ENCODE measurements at regions not wholly inside any gene's neighbourhood (a gene's known extent, or its start where the extent isn't known, plus 50 kb on each side); places are given as distances from the start of the nearest gene placed in this dataset.

DNA sequence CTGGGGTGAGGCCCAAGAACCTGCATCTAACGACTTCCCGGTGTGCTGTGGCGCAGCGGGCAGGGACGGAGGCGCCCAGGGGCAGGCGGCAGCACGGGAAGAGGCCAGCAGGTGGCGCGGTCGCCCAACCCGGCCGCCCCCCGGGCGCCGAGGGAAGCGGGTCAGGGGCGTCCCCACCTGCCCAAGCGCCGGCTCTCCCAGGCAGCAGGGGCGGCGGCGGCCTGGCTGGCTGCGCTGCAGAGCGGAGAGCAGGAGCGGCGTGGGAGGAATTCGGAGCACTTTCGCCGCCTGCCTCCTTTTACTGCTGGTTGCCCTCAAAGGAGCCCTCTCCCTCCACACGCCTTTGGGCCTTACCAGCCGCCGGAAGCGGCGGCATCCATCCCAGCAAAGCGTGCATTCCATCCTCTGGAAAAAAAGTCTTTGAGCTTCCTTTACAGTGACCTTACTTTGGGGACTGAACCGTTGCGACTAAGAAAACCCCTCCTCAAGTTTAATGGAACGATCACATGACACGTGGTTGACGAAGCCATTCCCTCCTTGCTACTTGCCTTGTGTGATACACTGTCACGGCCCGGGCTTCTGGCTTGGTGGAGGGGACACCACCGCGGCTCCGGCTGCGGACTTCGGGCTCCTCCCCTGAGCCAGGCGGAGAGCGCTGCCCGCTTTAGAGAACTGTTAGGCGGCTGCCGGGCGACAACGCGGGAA lies 106.8 kb upstream of the CLMP start:
- DNase-seq: peak; percentile 30 to 31

DNA sequence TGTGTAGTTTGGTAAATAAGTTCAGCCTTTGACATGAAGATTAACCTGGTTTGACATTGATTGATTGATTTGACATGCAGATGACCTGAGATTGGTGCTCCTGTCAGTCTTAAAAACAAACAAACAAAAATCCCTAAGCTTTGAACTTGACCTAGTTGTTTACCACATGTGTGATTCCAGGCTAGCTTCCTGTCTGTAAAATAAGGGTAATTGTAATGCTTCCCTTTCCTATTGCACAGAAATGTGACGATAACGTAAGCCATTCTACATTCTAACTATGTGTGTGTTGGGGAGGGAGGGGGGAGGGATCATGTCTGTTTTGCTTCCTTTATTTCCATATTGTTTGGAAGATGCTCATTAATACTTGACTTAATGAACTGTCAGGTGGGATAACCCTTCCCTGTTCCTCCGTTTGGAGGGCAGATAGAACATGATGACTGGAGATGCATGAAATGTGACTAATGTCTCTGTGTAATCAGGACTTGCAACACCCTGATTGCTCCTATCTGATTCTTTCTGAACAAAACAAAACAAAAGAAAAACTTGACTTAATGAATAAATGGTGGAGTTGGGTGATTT lies 106.1 kb upstream of the CLMP start:
- no peak for DNase-seq

DNA sequence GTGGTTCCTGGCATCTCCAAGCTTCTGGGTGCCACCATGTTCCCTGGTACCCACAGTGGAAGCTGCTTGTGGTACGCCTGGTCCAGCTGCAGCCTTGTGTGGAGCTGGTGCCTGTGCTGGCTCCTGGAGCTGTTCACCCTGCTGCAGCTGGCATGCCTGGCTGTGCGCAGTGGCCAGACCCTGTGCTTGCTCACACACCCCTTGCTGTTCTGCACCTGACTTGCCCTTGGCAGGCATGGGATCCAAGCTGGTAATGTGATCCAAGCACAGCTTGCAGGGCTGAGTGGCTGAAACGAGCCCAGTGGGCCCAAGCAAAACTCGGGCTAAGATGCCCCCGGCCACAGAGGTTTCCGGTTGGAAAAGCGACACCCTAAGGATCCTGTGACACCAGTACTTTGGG lies 104.7 kb upstream of the CLMP start:
- no peak for DNase-seq

DNA sequence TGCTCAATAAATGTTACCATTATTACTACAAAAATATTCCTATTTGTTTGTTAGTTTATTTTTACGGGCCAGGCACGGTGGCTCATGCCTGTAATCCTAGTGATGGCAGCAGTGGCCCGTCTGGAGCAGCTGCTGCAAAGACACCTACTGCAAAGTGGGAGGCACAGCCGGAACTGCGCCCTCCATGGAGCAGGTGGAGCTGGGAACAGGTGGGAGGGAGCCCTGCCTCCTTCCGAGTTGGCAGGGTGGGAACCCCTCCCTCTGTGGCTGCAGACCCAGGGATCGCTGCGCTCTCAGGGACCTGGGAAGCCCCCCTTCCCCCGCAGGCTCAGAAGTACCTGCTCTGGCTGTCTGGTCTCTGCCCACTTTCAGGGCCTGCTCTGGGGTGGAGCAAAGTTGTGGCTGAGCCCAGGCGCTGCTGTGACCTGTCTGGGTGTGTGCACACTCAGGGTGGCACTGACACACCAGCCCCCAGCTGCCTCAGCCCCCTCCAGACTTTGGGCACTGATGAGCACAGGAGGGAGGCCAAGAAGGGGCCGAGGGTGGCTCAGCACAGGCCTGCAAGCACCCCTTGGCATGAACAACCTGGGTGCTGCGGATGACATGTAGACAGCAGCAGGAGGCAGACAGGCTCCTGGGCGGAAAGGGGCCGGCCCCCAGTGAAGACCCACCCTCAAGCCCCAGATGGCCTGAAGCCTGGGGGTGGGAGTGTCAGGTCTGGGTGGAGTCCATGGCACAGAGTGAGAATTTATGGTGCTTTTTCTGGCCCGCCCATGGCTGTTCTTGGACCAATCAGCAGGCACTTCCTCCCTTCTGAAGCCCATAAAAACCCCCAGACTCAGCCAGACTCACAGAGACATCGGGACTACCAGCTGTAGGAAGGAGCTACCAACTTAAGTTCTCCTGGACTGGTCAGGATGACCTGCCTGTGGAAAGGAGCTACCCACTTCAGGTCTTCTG lies 103.7 kb upstream of the CLMP start:
- DNase-seq: no peak

DNA sequence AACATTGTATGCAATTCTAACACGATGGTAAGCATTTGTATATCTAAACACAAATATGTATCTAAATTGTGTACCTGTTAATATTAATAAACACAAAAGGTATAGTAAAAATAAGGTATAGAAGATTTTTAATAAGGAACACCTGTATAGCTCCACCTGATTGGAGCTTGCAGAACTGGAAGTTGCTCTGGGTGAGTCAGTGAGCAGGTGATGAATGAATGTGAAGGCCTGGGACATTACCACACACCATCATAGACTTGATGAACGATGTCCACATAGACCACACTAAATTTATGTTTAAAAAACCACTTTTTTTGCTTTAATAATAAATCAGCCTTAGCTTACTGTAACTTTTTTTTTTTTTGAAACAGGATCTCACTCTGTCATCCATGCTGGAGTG lies 97.6 kb upstream of the CLMP start:
- DNase-seq: no peak

DNA sequence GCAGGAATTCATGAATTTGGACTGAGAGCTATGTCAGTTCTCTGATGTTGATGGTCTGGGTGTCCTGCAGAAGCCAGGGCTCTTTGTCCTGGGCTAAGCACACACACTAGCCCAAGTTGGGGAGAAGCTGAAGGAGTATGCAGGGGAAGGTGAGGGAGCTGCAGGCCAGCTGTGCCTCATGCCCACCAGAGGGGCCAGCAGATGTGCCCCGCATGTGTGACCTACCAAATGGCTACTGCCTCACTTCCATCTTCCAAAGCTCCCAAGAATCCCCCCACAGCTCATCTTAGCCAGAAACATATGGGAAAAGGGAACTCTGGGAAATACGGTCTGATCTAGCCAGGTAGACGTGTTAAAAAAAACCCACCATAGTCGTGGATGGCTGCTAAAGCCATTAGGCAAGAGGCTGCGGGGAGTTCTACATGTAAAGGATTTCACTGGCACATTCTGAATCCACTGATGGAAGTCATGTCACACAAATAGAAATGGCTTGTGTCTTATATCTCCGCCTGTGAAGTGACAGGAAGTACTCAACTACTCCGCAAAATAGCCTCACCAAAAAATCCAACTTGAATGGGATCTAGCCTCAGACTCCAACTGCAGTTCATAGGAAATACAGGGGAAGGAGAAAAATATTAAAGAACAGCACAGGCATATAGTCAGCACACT lies 96.3 kb upstream of the CLMP start:
- DNase-seq: no peak

DNA sequence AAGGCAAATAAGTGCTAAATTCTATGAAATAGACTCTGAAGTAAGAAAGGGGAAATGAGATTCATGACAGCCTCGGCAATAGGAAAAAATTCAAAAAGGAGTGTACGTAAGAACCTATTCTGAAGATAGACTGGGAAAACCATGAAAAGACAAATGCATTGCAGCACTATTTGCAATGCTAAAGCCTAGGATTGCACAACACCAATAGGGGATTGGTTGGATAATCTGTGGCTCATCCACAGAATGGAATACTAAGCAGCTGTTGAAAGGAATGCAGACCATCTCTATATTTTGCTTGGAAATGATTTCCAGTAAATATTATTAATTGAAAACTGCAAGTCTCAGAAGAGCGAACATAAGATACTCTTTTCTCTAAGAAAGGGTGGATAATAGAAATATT lies 91.7 kb upstream of the CLMP start:
- DNase-seq: no peak

DNA sequence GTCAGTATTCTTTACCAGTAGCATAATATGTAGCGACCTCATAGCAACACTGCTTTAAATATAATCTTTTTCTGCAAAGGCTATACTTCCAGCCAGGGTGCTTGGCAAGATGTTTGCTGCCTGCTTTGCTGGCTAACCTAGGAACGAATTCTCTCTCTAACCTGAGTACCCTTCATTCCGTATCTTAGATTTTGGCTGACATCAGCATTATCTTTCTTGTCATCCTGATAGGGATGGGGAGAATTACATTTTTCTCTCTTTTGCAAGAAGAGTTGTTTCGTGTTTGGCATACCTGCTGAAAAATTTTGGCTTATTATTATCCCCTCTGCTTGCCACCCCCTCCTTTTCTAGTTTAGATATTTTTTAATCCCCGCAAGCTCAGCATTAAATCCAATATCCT lies 91.2 kb upstream of the CLMP start:
- no peak for DNase-seq

DNA sequence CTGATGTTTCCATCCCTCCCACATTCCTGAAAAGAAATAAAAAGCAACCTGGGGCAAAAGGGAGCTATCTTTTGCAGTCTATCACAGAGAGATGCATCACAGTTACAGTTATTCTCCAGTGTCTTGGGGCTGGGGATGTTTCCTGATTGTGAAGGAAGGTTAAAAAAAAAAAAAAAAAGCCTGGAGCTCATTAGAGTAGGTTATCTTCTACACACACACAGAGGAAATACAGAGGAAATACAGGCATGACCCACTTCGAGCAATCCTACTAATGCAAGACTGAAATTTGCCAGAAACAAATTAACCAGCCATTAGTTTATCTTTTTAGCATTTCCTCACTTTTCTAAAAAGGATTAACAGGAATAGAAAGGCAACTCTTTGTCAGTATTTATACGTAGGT lies 89.4 kb upstream of the CLMP start:
- no peak for DNase-seq

DNA sequence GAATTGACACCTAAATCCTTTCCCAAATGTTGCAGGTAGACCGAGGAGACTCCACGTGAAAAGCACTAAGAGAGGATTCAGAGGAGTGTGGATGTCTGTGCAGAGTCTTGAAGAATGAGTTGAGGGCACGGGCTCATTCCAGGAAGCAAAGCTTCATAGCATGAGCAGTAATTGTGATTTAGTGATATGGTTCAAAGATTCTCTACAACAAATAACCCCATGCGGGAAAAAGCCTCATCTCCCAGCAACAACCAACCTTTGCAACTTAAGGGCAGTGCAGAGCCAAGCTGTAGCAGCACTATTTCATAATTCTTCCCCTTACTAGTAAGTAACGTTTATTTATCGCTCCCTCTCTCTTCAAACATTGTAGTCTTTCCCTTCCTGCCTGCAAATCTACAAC lies 87.5 kb upstream of the CLMP start:
- DNase-seq: no peak

DNA sequence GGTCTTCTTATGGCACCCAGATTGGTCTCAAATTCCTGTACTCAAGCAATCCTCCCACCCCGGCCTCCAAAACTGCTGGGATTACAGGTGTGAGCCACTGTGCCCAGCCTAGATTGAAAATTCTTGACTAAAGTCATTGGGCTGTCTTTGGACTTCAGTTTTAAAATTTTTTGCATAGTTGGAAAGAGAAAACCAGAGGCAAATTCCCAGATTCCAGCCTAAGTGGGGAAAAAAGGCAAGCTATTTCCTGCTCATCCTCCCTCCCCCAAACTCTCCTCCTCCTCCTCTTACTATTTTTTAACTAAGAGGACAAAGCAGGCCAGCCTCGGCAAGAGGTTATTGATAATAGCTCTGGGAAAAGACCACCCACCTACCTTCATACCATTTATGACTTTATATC lies 78.6 kb upstream of the CLMP start:
- DNase-seq: no peak

DNA sequence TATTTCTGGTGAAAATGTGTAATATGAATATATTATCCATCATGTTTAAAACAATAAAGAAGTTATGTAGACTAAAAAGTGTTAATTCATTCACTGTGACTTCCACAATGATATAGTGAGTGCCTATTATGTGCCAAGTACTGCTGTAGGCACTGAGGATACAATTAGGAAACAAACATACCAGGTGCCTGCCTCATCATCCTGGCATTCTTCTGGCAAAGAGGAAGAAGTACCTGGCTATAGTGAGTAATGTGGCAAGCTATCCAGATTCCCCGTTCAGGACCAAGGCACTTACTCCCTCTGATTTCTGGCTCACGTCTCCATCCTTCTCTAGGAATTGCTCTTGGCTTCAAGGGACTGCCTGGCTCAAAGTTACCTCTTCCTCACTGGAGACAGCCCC lies 77.5 kb upstream of the CLMP start:
- no peak for DNase-seq

DNA sequence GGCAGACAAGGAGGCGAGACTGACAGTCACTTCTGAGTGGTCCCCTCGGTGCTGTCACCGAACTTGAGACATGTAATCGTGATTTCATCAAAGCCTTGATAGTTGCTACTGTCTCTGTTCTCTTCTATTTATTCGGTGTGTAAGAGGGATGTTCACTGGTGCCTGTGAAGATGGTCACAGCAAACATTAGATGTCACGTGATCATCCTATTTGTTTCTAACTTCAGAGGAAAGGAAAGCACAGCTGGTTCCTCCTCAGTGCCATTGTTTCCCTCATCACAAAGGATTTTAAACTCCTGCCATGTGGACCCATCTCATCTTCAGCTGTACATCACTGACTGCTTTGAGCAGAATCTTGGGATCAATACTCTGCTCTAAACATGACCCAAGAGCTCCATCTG lies 73.1 kb upstream of the CLMP start:
- no peak for DNase-seq

DNA sequence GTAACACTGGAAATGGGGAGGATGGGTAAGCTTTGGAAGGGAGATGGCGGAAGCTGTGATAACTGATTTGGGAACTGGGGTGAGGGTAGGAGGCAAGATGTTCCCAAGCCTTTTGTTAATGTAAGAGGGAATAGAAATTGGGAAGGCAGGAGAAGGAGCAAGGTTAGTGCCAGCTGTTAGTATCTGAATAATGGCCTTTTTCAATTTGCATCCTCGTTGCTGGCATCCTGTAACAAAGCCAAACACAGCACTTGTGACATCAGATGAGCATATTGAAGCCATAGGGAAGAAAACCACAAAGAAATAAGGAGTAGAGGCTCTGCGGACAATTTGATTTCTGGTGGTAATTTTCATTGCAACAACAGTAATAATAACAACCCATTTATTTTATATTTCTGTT lies 70.9 kb upstream of the CLMP start:
- no peak for DNase-seq

DNA sequence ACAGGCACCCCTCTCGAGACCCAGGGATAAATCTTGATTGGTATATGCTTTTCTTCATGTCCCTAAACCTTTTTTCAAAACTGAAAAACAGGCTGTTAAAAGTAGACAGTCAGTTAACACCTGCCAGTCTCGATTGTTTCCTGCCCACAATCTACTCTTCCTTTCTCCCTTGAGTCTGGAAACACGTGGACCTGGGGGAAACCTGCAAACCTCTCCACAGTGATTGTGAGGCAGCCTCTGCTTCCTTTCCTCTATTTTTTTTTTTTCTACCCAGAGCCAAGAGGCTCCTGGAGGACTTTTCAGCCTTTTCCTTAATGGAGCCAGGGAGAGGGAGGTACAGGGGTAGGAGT lies 69.4 kb upstream of the CLMP start:
- no peak for DNase-seq

DNA sequence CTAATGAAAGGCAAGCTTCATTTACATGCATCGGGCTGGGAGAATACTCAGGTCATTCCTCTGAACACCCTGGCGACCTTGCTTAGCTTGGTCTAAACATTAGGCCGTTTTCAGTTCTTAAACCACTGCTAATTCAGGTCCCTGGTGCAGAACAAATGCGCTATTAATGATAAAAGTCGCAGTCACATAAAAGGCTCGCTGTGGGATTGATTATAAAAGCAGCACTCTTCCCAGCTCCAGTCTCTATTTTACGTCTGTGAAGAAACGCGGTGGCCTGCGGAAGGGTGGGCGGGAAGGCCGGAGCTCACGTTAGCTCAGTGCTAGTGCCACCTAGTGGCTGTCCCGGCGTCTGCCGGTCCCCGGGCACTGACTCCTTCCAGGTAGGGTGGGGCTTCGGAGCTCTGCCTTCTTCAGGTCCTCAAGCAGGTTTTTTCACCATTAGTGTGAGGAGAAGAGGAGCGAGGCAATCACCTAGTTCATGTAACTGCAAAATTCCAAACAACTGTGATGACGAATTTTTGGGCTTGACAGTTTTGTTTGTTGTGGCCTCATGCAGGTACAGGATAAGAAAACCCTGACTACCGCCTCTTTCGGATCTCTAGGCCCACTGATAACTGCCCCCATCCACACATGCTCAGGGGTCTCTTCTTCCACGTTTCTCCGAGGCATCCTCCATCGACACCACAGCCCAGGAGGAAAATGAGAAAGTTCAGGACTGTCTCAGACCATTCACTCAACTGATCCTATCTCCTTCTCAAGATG lies 66.5 kb upstream of the CLMP start:
- DNase-seq: no peak

DNA sequence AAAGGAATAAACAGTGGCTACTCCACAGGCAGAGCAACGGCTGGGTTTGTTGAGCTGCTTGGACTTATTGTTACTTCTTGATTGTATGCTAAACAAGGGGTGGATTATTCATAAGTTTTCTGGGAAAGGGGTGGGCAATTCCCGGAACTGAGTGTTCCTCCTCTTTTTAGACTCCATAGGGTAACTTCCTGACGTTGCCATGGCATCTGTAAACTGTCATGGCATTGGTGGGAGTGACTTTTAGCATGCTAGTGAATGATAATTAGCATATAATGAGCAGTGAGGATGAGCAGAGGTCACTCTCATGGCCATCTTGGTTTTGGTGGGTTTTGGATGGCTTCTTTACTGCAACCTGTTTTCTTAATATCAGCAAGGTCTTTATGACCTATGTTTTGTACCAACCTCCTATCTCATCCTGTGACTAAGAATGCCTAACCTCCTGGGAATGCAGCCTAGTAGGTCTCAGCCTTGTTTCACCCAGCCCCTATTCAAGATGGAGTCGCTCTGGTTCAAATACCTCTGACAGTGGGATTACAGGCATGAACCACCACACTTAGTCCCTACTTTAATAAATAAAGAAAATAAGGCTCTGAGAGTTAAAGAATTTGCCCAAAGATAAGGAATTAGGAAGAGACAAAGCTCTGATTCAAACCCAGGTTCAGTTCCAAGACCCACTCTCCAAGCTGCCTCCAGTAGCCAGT lies 65.6 kb upstream of the CLMP start:
- no peak for DNase-seq

DNA sequence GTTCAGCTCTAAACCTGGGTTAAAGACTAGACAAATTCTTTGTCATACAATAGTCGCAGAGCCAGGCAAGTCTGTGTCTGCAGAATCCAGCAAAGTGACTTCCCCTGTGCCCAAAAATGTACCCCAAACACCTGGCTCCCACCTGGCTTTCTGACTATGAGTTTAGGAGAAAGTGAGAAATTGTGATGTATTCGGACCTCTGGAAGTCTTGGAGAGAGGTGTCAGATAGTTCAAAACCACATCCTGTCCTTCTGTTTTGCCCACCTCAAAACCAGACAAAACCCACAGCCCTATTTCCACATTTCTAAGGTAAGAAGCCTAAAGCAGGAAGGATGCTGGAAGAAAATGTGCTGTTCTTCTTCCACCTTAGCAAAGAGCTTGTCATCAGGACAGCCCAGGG lies 63.8 kb upstream of the CLMP start:
- DNase-seq: no peak

DNA sequence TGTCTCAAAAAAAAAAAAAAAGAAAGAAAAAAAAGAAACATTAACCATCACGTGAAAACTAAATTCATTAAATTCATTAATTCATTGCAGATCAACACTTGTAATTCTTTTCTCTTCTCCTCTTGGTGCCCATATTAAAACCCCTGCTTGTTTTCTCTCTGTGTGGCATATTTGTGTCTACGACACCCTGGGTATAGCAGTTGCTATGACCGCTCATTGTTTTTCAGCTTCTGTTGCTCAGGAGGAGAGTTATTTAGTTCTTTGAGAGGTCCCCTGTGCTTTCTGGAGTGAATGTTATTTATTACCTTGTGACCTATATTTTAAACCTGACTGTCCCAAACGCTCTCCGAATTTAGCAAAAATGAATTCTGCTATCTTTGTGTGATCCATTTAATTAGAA lies 62.3 kb upstream of the CLMP start:
- DNase-seq: no peak

DNA sequence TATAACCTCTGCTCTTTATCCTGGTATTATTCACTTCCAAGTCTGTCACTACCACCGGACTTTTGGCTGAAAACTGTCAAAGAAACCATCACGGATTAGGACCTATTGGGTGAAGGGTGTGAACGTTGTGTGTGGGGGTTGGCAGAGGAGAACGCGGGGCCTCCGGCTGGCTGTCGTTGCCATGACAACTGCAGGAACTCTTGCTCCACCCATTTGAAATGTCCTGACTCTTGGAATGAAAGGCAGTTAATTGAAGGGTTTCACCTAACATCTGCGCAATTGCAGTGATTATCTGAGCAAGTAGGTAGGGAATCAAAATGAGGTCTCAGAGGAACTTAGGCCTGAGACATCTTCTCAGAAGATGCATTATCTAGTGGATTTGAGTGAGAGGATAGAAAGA lies 60.9 kb upstream of the CLMP start:
- no peak for DNase-seq

DNA sequence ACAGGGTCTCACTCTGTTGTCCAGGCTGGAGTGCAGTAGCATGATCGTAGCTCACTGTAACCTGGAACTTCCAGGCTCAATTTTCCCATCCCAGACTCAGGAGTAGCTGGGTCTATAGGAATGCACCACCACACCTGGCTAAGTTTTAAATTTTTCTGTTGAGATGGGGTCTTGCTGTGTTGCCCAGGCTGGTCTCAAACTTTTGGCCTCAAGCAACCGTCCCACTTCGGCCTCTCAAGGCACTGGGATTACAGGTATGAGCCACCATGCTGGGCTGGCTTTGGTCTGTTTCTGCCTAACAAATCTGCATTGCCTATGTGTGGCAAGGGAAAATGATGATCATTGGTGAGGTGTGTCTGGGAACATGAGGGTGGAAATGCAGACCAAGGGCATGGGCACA lies 59.3 kb upstream of the CLMP start:
- no peak for DNase-seq

DNA sequence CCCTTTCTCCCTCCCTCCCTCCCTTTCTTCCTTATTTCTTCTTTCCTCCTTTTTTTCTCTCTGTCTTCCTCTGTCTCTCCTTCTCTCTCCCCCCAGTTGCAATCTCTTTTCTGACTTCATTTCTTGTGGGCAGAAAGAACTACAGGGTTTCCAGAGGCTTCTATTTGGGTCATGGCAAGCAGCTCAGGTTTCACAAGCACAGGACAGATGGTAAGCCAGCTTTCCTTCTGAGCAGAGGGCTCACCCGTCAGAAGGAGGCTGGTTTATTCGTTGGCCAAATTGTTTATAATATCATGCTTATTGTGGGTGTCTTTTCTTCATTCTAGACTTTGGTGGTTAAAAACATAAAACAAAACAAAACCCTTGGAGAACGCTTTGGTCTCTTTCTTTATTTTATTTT lies 58.9 kb upstream of the CLMP start:
- no peak for DNase-seq

Data from bone marrow (tissue), 2 donors.